Fibroblast of lung (primary cell): ENCODE measurements at regions not wholly inside any gene's neighbourhood (a gene's known extent, or its start where the extent isn't known, plus 50 kb on each side); places are given as distances from the start of the nearest gene placed in this dataset.

ENCODE experiments used
- DNase-seq, 2 donors: peaks; one replicate each; pipeline versions ENCODE4 v3.0.0 to v3.0.0-alpha.2; 2010; ENCODE audit warnings: low read depth in 2 of 2
- H2AFZ ChIP-seq: 2 replicates; pipeline ENCODE4 v1.5.1; 2012; ENCODE audit warnings: low read length, control low read depth, inconsistent platforms
- H3K27ac ChIP-seq: 2 replicates; pipeline ENCODE4 v1.5.1; 2011; ENCODE audit warnings: low read length, control low read depth; ENCODE audit not compliant: insufficient read depth
- H3K27me3 ChIP-seq: 2 replicates; pipeline ENCODE4 v1.5.1; 2011; ENCODE audit warnings: mild to moderate bottlenecking, low read length; ENCODE audit not compliant: control insufficient read depth, insufficient read depth
- H3K36me3 ChIP-seq: 2 replicates; pipeline ENCODE4 v1.5.1; 2011; ENCODE audit warnings: low read length; ENCODE audit not compliant: control insufficient read depth, insufficient read depth
- H3K4me1 ChIP-seq: 2 replicates; pipeline ENCODE4 v1.5.1; 2011; ENCODE audit warnings: low read length; ENCODE audit not compliant: control insufficient read depth, insufficient read depth; ENCODE audit errors: extremely low read depth
- H3K4me2 ChIP-seq: 2 replicates; pipeline ENCODE4 v1.5.1; 2011; ENCODE audit warnings: low read length, control low read depth; ENCODE audit not compliant: insufficient read depth; ENCODE audit errors: extremely low read depth
- H3K4me3 ChIP-seq, 4 experiments: fragments of 200-600 bp in 1 of 4; sonication (generic) in 1 of 4; replicated peaks in 1 of 4; 2 replicates each; pipeline ENCODE4 v1.5.1; 2011 to 2016; ENCODE audit warnings: low read length in 4 of 4, low read depth in 3 of 4, mild to moderate bottlenecking in 3 of 4, control low read depth in 2 of 4, inconsistent platforms in 1 of 4, mixed read lengths in 1 of 4; ENCODE audit not compliant: insufficient read depth in 1 of 4; ENCODE audit errors: control extremely low read depth in 1 of 4
- H3K79me2 ChIP-seq: 2 replicates; pipeline ENCODE4 v1.5.1; 2012; ENCODE audit warnings: mild to moderate bottlenecking, low read length, inconsistent platforms; ENCODE audit not compliant: control insufficient read depth, insufficient read depth
- H3K9ac ChIP-seq: 2 replicates; pipeline ENCODE4 v1.5.1; 2011; ENCODE audit warnings: mild to moderate bottlenecking, low read length, control low read depth; ENCODE audit not compliant: insufficient read depth
- H3K9me3 ChIP-seq: 2 replicates; pipeline ENCODE4 v1.5.1; 2012; ENCODE audit warnings: low read depth, low read length; ENCODE audit not compliant: control insufficient read depth, insufficient read depth
- H4K20me1 ChIP-seq: 2 replicates; pipeline ENCODE4 v1.5.1; 2011; ENCODE audit warnings: low read length; ENCODE audit not compliant: control insufficient read depth, insufficient read depth; ENCODE audit errors: extremely low read depth
- EZH2 ChIP-seq: IDR thresholded peaks from 2 replicates; pipeline ENCODE4 v1.5.1; 2012; ENCODE audit warnings: low read length, control low read depth, mild to moderate bottlenecking; ENCODE audit errors: missing control alignments
- TF ChIP-seq, protein P1 (sequence below), 2 donors: IDR thresholded peaks in 1 of 2; conservative IDR thresholded peaks in 1 of 2; 1 replicate in 1 of 2; 2 replicates in 1 of 2; pipeline ENCODE4 v1.5.1; 2011 to 2012; ENCODE audit warnings: low read length in 2 of 2, control low read depth in 1 of 2, inconsistent platforms in 1 of 2, low read depth in 1 of 2, mild to moderate bottlenecking in 1 of 2

DNA sequence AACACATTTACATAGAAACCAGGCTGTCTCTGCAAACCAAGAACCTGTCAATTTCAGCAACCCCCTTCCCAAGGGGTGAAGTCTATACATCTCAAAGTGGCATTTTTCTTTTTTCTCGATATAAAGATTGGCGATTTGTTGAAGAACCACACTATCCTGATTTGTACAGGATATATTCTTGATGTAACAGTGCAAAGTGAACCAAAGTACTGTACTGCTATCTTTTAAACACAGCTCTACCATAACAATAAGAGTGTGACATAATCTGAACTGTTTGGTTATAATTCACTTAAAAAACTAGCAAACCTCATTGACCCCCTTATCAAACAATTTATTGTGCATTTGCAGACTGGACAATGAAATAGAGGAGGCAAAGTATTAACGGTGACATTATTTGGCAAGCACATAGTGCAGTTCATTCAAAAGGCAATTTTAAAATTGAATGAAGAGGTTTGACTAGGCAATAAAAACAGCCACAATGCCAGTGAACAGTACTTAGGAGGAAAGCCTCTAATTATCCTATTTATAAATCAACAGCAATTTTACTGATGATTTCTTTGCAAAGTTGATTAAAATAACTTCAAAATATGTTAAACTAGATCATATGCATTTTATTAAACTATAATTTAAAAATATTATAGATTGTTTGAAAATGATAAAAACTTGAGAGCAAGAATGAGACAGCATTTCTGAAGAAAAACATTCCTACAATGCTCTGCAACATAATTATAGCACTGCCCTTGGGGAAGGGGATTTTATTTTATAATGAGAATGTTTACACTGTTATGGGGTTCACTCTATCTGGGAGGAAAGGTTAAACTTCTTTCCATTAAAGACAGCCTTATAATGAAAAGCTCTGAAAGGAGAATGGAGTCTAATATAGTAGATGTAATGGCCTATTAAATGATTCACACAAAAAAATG, 440.9 kb downstream of the ZEB2 start:
- H3K9me3 ChIP-seq, result no peaks in the 10 kb centered on the region
- no peak overlapping the region for H2AFZ ChIP-seq
- no peak overlapping the region for H3K4me2 ChIP-seq
- H3K36me3 ChIP-seq, result no peaks in the 10 kb centered on the region
- TF ChIP-seq EZH2, result no peak
- TF ChIP-seq, protein P1, sequence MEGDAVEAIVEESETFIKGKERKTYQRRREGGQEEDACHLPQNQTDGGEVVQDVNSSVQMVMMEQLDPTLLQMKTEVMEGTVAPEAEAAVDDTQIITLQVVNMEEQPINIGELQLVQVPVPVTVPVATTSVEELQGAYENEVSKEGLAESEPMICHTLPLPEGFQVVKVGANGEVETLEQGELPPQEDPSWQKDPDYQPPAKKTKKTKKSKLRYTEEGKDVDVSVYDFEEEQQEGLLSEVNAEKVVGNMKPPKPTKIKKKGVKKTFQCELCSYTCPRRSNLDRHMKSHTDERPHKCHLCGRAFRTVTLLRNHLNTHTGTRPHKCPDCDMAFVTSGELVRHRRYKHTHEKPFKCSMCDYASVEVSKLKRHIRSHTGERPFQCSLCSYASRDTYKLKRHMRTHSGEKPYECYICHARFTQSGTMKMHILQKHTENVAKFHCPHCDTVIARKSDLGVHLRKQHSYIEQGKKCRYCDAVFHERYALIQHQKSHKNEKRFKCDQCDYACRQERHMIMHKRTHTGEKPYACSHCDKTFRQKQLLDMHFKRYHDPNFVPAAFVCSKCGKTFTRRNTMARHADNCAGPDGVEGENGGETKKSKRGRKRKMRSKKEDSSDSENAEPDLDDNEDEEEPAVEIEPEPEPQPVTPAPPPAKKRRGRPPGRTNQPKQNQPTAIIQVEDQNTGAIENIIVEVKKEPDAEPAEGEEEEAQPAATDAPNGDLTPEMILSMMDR (conservative IDR thresholded peaks at IDR 0.05 in 1 of 2, IDR thresholded peaks at IDR 0.05 in 1 of 2; ENCODE audit: low read depth in 1 of 2, low read length in 2 of 2), result no peak
- H3K27ac ChIP-seq, result no peak overlapping the region
- H3K79me2 ChIP-seq, result no peaks in the 10 kb centered on the region
- no peaks in the 10 kb centered on the region for H3K27me3 ChIP-seq
- DNase-seq, result no peak
- no peak overlapping the region for H3K9ac ChIP-seq
- H4K20me1 ChIP-seq, result no peaks in the 10 kb centered on the region
- H3K4me3 ChIP-seq, result no peak overlapping the region
- H3K4me1 ChIP-seq, result peaks cover 17% of the 10 kb centered on the region

DNA sequence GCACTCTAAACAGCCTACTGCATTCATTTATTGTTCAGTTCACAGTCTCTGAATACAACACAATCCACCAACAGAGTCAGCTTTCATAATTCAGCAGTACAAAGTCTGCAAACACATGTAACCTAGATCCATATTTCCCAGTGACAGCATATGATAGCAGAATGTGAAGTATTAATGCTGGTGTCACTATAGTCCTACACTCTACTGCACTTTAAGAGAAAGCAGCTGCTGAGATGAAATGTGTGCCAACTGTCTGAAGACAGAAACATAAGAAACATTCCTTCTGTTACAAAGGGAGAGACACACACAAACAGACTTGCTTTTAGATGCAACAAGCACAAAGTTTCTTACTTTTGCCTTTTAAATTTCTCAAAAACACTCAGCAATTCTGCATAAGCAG, 441.8 kb downstream of the ZEB2 start:
- H3K9ac ChIP-seq, result no peak overlapping the region
- no peak overlapping the region for H2AFZ ChIP-seq
- DNase-seq, result peak; percentile 50 to 82
- H3K9me3 ChIP-seq, result no peaks in the 10 kb centered on the region
- H3K27me3 ChIP-seq, result no peaks in the 10 kb centered on the region
- no peaks in the 10 kb centered on the region for H4K20me1 ChIP-seq
- peak overlapping the region; percentile 47 for H3K4me2 ChIP-seq
- peaks cover 14% of the 10 kb centered on the region for H3K4me1 ChIP-seq
- TF ChIP-seq, protein P1 (conservative IDR thresholded peaks at IDR 0.05 in 1 of 2, IDR thresholded peaks at IDR 0.05 in 1 of 2; ENCODE audit: low read depth in 1 of 2, low read length in 2 of 2), result no peak
- no peak overlapping the region for H3K4me3 ChIP-seq
- H3K79me2 ChIP-seq, result no peaks in the 10 kb centered on the region
- H3K27ac ChIP-seq, result no peak overlapping the region
- no peaks in the 10 kb centered on the region for H3K36me3 ChIP-seq

DNA sequence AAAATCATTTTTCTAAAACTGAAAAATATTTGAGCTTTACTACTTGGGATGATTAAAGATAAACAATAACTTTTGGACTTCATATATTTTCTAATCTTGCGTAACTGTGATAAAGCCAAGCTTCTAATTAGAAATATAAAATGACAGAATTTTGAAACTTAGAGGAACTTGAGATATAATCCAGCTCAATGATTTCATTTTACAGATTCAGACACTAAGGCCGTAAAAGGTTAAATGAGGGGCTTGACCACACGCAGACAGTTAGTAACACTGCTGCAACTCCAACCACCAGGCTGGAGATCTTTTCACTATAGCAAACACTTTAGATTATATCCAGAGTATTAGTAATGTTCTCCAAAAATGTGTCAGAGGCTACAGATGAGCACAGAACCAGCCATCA, 445.5 kb downstream of the ZEB2 start:
- no peaks in the 10 kb centered on the region for H3K9me3 ChIP-seq
- TF ChIP-seq, protein P1 (conservative IDR thresholded peaks at IDR 0.05 in 1 of 2, IDR thresholded peaks at IDR 0.05 in 1 of 2; ENCODE audit: low read depth in 1 of 2, low read length in 2 of 2), result no peak
- no peak for TF ChIP-seq EZH2

More for the DNA sequence above, 445.5 kb downstream of the ZEB2 start:
- Histone ChIP-seq H3K27ac (no peak overlapping the region), H3K79me2 (no peaks in the 10 kb centered on the region), H3K9ac (no peak overlapping the region), H3K36me3 (no peaks in the 10 kb centered on the region), H3K4me3 (no peak overlapping the region), H2AFZ (no peak overlapping the region), H4K20me1 (no peaks in the 10 kb centered on the region), H3K4me1 (peaks cover 4% of the 10 kb centered on the region), H3K27me3 (no peaks in the 10 kb centered on the region), H3K4me2 (no peak overlapping the region)
- no peak for DNase-seq
